ENCODE measurements at regions not wholly inside any gene's neighbourhood (a gene's known extent, or its start where the extent isn't known, plus 50 kb on each side); places are given as distances from the start of the nearest gene placed in this dataset.

DNA sequence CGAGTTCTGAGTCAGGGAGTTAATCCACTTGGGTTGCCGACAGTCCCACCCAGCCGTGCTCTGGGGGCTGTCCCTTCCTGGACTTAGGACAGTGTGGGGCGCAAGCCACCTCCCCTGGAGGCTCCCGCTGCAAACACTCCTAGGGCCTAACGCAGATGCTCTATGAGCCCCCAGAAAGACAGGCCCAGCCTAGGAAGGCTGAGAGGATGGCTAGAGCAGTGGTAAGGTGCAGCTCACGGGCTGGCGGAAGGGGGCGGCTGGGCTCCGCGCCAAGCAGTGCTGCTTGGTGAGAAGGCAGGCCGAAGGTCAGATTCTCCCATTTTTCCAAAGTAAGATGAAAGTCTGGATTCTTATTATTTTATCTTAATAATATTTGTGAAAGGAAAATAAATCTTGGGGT lies 84.6 kb upstream of the ALDH1L1 start:
- Mint-ChIP-seq H3K36me3 (ENCODE audit: low read depth) (no peaks in the 10 kb centered on the region), H3K4me3 (no peak overlapping the region), H3K27ac (peak overlapping the region in 1 of 3 experiments; percentile 37), H3K27me3 (ENCODE audit: low read depth) (peaks cover 5% of the 10 kb centered on the region), H3K9me3 (no peaks in the 10 kb centered on the region), H3K4me1 (peaks cover 10% of the 10 kb centered on the region)
- TF ChIP-seq, protein P1, sequence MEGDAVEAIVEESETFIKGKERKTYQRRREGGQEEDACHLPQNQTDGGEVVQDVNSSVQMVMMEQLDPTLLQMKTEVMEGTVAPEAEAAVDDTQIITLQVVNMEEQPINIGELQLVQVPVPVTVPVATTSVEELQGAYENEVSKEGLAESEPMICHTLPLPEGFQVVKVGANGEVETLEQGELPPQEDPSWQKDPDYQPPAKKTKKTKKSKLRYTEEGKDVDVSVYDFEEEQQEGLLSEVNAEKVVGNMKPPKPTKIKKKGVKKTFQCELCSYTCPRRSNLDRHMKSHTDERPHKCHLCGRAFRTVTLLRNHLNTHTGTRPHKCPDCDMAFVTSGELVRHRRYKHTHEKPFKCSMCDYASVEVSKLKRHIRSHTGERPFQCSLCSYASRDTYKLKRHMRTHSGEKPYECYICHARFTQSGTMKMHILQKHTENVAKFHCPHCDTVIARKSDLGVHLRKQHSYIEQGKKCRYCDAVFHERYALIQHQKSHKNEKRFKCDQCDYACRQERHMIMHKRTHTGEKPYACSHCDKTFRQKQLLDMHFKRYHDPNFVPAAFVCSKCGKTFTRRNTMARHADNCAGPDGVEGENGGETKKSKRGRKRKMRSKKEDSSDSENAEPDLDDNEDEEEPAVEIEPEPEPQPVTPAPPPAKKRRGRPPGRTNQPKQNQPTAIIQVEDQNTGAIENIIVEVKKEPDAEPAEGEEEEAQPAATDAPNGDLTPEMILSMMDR (IDR thresholded peaks at IDR 0.05; ENCODE audit: unreplicated experiment in 3 of 3), result no peak

DNA sequence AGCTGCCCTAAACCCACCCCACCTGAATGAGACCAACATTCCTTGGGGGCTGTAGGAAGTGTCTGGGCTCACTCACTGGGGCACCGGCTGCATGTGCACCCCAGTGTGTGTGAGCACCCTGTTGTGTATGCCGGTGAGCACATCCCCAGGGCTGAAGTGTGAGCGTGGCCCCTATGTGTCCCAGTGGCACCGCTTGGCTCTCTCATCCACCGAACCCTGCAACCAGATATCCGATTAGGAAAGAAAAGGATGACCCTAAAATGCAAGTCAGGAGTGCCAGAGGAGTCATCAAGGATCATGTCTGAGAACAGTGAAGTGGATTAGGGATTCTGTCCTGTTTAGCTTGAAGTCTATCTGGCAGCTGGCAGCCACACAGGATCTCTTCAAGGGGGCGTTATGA lies 84.0 kb upstream of the ALDH1L1 start:
- no peaks in the 10 kb centered on the region for H3K9me3 Mint-ChIP-seq
- TF ChIP-seq, protein P1 (IDR thresholded peaks at IDR 0.05; ENCODE audit: unreplicated experiment in 3 of 3), result no peak
- H3K27me3 Mint-ChIP-seq (ENCODE audit: low read depth), result peaks cover 5% of the 10 kb centered on the region
- H3K4me3 Mint-ChIP-seq, result no peak overlapping the region
- no peak overlapping the region for H3K27ac Mint-ChIP-seq
- H3K4me1 Mint-ChIP-seq, result peaks cover 10% of the 10 kb centered on the region
- no peaks in the 10 kb centered on the region for H3K36me3 Mint-ChIP-seq (ENCODE audit: low read depth)

DNA sequence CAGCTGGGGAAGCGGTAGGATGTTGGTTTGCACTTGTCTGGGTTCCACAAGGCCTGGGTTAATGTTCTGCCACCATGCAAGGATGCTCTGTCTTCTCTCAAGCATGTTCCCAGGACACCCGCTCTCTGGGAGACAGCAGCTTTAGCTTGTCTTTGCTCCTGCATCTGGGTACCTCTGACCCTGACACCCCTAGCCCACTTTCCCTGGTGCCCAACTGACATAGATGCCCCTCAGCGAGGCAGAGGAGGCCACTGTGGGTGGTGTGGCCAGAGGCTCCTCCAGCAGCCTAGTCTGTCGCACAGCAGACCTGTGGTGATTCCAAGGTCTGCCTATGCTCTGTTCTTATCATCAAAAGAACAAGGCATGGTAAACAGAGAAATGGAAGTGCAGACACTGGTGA lies 83.6 kb upstream of the ALDH1L1 start:
- H3K27ac Mint-ChIP-seq, result no peak overlapping the region
- H3K4me1 Mint-ChIP-seq, result peaks cover 10% of the 10 kb centered on the region
- peaks cover 5% of the 10 kb centered on the region for H3K27me3 Mint-ChIP-seq (ENCODE audit: low read depth)
- TF ChIP-seq, protein P1 (IDR thresholded peaks at IDR 0.05; ENCODE audit: unreplicated experiment in 3 of 3), result no peak
- no peak overlapping the region for H3K4me3 Mint-ChIP-seq
- H3K36me3 Mint-ChIP-seq (ENCODE audit: low read depth), result no peaks in the 10 kb centered on the region
- H3K9me3 Mint-ChIP-seq, result no peaks in the 10 kb centered on the region

DNA sequence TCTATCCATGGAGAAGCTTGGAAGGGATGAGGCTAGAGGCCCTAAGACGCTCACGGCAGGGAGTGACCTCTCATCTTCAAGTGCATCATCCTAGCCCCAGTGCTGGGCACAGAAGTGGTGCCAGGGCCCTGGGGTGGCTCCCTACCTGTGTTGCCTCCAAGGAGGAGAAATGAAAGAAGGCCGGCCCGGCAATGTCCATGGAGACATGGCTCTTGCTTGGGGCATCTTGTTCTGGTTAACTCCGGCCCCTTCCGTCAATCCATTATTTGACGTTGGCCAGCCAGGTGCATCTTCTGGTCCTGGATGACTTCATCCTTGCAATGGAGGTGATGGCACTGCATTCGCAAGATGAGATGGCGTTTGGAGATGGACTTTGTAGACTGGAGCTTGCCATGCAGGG lies 83.2 kb upstream of the ALDH1L1 start:
- Mint-ChIP-seq H3K4me3 (no peak overlapping the region), H3K27me3 (ENCODE audit: low read depth) (peaks cover 5% of the 10 kb centered on the region), H3K27ac (no peak overlapping the region), H3K4me1 (peaks cover 10% of the 10 kb centered on the region), H3K36me3 (ENCODE audit: low read depth) (no peaks in the 10 kb centered on the region), H3K9me3 (no peaks in the 10 kb centered on the region)
- TF ChIP-seq, protein P1 (IDR thresholded peaks at IDR 0.05; ENCODE audit: unreplicated experiment in 3 of 3), result no peak

DNA sequence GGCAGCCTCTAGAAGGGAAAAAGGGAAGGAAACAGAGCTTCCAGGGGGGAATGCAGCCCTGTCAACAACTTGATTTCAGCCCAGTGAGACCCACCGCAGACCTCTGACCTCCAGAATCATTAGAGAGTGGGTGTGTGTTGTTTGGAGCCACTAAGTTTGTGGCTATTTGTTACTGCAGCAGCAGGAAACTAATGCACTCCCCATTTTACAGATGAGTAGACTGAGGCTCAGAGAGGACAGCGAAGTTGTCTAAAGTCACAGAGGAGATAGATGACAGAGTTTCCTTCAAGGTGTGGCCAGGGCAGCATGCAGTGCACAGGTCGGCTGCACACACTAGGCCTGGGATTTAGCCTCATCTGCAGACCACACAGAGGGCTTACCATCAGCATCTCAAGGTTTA lies 81.8 kb upstream of the ALDH1L1 start:
- no peak overlapping the region for H3K4me3 Mint-ChIP-seq
- H3K9me3 Mint-ChIP-seq, result no peaks in the 10 kb centered on the region
- no peaks in the 10 kb centered on the region for H3K36me3 Mint-ChIP-seq (ENCODE audit: low read depth)

DNA sequence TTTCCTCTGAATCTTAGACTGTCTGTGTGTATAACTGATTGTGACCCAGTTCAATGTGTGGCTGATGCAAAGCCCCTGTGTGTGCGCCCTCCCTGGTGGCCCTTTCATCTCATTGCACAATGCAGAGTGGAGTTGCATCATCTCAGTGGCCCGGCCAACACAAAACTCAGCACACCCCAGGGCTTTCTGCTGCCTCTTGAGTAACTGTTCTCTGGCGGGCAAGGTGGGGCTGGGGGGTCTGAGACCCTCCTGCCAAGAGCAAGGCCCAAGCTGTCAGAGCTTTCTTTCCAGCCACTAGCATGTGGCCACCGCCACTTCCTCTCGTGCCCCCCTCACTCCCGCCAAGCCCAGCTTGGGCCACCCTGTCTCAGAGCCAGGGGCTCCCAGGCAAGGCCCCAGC lies 80.7 kb upstream of the ALDH1L1 start:
- Mint-ChIP-seq H3K27ac (peak overlapping the region in 1 of 3 experiments; percentile 4), H3K4me1 (peaks cover 5% of the 10 kb centered on the region), H3K27me3 (ENCODE audit: low read depth) (peaks cover 4% of the 10 kb centered on the region), H3K36me3 (ENCODE audit: low read depth) (no peaks in the 10 kb centered on the region), H3K4me3 (no peak overlapping the region), H3K9me3 (no peaks in the 10 kb centered on the region)
- TF ChIP-seq, protein P1 (IDR thresholded peaks at IDR 0.05; ENCODE audit: unreplicated experiment in 3 of 3), result no peak

More for the DNA sequence above, 81.8 kb upstream of the ALDH1L1 start:
- Mint-ChIP-seq H3K27ac (no peak overlapping the region), H3K27me3 (ENCODE audit: low read depth) (no peaks in the 10 kb centered on the region), H3K4me1 (peaks cover 5% of the 10 kb centered on the region)
- TF ChIP-seq, protein P1 (IDR thresholded peaks at IDR 0.05; ENCODE audit: unreplicated experiment in 3 of 3), result no peak
